ENCODE measurements at regions not wholly inside any gene's neighbourhood (a gene's known extent, or its start where the extent isn't known, plus 50 kb on each side); places are given as distances from the start of the nearest gene placed in this dataset.

DNA sequence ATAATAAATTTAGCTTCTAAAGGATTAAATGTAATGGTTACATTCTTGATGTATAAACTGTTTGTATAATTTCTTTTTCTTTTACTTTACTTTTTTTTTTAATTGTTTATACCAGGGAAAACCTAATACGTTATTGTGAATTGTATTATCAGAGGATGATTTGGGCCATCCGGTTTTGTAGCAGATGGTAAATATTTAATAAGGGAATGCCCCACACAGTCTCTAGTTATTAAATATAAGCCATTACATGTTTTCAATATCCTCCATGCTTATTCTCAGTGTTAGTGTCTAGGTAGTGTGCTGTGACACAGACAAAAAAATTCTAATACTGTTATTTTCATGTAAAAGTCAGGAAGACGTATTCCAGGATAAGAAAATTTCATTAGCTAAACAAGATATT is 553.9 kb downstream of the ZNF804A start:
- DNase-seq = no peak

DNA sequence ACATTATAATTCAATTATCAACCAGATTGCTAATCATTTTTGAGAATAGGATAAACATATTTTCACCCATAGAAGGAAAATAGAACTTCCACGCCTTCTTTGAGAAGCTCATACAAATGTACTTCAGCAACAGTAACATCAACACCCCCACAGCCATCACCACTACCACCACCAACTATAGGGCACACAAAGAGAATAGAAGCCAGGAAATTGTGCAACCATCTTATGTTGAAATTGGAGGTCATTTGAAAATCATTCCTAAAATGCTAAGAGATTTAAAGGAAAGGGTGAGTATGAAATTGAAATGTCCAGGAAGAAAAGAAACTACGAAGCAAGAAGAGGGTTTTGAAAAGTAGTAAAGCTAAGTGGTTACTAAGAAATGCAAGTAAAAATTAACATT is 563.4 kb downstream of the ZNF804A start:
- no peak for DNase-seq

DNA sequence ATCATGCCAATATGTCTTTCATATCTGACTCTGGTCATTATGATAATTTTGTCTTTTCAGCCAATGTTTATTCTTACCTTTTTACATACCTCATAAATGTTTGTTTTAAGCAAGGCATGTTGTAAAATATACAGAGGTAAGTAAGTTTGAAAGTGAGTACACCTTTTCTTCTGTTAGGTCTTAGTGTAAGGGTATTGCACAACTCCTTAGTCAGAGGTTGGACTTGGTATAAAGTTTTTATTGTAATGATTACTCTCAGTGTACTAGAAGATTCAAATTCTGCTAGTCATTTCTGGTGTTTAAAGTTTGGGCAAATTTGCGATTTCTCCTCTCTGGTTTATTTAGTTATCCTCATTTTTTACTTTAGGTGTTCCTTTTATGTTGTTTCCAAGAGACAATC is 564.3 kb upstream of the FSIP2 start:
- no peak for DNase-seq

DNA sequence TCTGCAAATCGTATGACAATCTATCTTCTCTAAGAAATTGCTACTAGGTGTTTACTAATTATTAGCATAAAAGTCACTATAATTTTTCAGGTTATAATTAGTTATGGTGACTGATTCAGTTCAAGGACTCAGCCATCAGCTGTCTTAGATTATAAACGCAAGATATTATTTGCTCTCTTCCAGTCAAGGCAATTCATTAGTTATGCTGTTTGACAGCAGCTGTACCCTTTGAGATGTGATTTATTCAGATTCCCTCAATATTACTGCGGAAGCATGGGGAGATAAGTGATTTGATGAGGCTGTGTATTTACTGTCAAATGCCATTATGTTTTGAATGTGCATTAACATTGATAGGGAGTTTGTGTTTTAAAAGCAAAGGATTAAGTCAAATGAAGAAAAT is 558.9 kb upstream of the FSIP2 start:
- DNase-seq = no peak

DNA sequence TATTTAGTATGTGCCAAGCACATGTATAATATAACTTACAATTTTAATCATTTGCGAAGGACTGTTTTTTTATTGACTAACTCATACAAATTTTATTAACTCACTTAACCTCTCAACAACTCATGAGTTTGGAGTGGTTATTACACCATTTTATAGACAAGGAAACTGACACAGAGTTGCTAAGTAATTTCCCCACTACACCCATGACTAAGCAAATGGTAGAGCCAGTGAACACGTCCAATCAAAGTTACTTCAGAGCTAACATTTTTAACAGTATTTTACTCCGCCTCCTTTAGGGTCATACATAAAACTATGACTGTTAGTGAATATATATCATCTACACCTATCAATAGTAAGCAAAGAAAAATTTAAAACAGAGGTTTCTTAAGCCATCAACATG is 556.7 kb upstream of the FSIP2 start:
- DNase-seq = no peak

DNA sequence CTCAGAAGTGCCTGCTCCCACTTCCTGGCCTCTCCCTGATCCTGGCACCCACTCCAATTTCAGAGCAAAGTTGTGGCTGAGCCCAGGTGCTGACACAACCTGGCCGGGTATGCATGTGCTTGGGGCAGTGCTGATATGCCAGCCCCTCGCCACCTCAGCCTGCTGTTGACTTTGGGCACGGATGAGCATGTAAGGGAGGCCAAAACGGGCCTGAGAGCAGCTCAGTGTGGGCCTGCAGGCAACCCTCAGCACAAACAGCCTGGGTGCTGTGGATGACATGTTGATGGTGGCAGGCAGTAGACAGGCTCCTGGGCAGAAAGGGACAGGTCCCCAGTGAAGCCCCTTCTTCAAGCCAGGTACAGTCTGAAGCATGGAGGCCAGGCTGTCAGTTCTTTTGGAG is 553.6 kb upstream of the FSIP2 start:
- no peak for DNase-seq

GRCh38 chr2:185187421-185187820 is 551.2 kb upstream of the FSIP2 start:
- DNase-seq = no peak

GRCh38 chr2:185188656-185189055 is 549.9 kb upstream of the FSIP2 start:
- DNase-seq = no peak

DNA sequence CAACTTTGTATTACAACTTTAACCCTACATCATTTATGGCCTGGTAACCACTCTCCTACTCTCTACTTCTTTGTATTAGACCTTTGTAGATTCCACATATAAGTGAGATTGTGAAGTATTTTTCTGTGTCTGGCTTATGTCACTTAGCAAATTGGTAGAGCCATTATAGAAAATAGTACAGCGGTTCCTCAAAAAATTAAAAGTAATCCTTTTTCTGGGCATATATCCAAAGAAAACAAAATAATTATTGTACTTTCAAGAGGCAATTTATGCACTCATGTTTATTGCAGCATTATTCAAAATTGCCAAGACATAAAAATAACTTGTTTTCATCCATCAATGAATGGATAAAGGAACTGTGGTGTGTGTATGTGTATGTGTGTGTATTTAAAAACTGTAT is 537.5 kb upstream of the FSIP2 start:
- DNase-seq = no peak

DNA sequence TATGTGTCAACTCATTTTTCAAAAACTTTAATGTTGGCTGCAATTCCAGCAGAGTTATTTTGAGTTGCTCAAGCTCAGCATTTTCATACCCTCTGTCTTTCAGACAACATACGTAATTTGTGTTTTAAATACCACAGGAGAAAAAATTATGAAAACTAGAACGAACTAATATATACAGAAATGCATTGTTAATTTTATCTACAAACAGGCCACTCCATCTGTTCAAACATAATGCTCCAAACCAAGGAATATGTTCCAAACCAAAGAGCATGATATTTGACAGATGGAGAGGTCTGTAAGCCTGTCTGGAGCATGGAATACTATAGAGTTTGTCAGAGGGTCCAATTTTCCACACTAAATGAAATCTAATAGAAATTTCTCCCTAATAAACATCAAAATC is 536.2 kb upstream of the FSIP2 start:
- DNase-seq = no peak

DNA sequence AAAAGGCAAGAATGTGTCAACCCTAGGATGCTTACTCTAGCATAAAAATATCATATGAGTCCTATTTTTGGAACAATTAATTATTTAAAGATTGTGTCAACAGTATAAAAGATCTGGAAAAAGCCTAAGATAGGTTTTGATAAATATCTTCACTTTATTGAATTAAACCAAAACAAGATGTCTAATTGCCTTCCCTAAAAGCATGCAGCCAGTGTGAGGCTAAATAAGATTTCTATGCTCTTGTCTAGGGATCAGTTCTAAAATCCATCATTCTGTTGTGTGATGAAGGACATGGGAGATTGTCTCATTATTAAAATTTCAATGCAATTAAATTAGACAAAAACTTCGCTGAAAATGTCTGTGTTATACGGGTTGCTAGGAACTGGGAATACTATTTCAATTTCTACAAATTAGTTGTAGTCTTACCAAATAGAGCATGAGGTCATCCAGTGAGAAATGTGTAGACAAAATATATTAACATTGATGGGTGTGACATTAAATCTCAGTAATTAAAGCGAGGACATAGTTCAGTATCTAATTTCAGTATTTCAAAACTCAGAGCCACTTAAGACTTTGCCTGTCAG is 535.6 kb upstream of the FSIP2 start:
- DNase-seq = no peak

- DNase-seq = no peak
These were observed 530.3 kb upstream of the FSIP2 start for GRCh38 chr2:185208261-185208660.

- no peak for DNase-seq
These were observed 523.1 kb upstream of the FSIP2 start for GRCh38 chr2:185215497-185215896.

DNA sequence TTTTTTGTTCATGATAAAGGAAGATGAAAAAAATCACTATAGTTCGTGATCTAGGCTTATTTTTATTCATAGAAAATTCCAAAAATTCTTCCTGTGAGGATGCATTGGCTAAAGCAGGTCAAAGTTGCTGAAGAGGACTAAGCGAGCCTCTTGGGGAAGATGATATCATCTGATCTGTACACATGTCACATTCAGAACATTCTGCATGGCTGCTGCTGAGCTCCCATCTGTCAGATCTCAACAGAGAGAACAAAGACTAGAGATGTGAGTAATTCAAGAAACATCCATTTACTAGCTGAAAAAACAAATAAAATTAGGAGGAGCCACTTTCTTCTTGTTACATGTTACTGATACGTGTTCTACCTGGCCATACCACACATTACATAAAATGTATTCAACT is 518.6 kb upstream of the FSIP2 start:
- no peak for DNase-seq

- DNase-seq = no peak
These were observed 516.3 kb upstream of the FSIP2 start for GRCh38 chr2:185222311-185222710.

GRCh38 chr2:185227391-185227790 is 511.2 kb upstream of the FSIP2 start:
- DNase-seq = no peak

DNA sequence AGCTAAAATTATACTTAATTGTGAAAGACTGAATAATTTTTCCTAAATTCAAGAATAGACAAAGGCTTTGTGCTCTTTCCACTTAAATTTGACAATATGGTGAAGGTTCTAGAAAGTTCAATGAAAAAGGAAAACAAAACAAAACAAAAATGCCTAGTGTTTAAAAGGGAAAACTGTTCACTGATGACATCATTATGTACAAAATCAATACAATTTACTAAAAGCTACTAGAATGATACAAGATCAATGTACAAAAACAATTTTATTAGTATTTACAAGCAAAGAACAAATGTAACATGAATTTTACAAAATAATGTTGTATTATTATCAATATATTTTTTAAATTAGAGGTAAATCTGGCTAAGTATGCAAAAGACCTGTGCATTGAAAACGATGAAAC is 499.1 kb upstream of the FSIP2 start:
- DNase-seq = no peak

- no peak for DNase-seq
These were observed 497.8 kb upstream of the FSIP2 start for GRCh38 chr2:185240796-185241195.

GRCh38 chr2:185241556-185241955 is 497.0 kb upstream of the FSIP2 start:
- DNase-seq = no peak

GRCh38 chr2:185242462-185242861 is 496.1 kb upstream of the FSIP2 start:
- DNase-seq = no peak

DNA sequence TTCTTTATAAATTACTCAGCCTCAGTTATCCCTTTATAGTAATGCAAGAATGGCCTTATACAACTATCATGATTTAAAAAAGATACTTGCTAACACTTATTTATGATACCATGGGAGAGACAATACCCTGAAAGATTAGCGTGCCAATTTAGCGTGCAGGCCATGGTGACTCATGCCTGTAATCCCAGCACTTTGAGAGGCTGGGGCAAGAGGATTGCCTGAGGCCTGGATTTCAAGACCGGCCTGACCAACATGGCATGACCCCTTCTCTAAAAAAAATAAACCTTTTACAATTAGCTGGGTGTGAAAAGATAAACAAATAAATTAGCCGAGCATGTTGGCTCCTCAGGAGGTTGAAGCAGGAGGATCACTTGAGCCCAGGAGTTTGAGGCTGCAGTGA is 493.4 kb upstream of the FSIP2 start:
- no peak for DNase-seq

GRCh38 chr2:185245806-185246205 is 492.8 kb upstream of the FSIP2 start:
- DNase-seq = no peak

- DNase-seq = no peak
These were observed 491.9 kb upstream of the FSIP2 start for GRCh38 chr2:185246717-185247116.

- DNase-seq = no peak
These were observed 483.0 kb upstream of the FSIP2 start for GRCh38 chr2:185255566-185255965.

- DNase-seq = no peak
These were observed 472.9 kb upstream of the FSIP2 start for GRCh38 chr2:185265747-185266146.

GRCh38 chr2:185268651-185269050 is 470.0 kb upstream of the FSIP2 start:
- no peak for DNase-seq
